Gastroesophageal sphincter (tissue), 3 donors: ENCODE measurements at regions not wholly inside any gene's neighbourhood (a gene's known extent, or its start where the extent isn't known, plus 50 kb on each side); places are given as distances from the start of the nearest gene placed in this dataset.

Source experiments
- CTCF ChIP-seq, 4 experiments: fragments of 200-600 bp in 2 of 4; fragments of 450-650 bp in 2 of 4; sonication (generic) in 1 of 4; IDR thresholded peaks; one replicate each; pipeline ENCODE4 v1.5.1; 2017 to 2019; ENCODE audit warnings: antibody characterized with exemption in 4 of 4, mild to moderate bottlenecking in 2 of 4, moderate library complexity in 2 of 4
- POLR2A ChIP-seq, 2 donors: fragments of 450-650 bp; IDR thresholded peaks; one replicate each; pipeline ENCODE4 v1.6.1; 2017; ENCODE audit warnings: antibody characterized with exemption in 2 of 2, mild to moderate bottlenecking in 2 of 2, moderate library complexity in 1 of 2
- POLR2AphosphoS5 ChIP-seq: sonication (generic); formaldehyde crosslinking; IDR thresholded peaks from one replicate; pipeline ENCODE4 v1.6.1; 2017; ENCODE audit warnings: antibody characterized with exemption

- TF ChIP-seq POLR2A (IDR thresholded peaks at IDR 0.05), result no peak
- TF ChIP-seq POLR2AphosphoS5, result no peak
- TF ChIP-seq CTCF (IDR thresholded peaks at IDR 0.05), result no peak
These were observed 352.0 kb upstream of the AKR1E2 start for GRCh38 chr10:4473977-4474376.
